ENCODE measurements at regions not wholly inside any gene's neighbourhood (a gene's known extent, or its start where the extent isn't known, plus 50 kb on each side); places are given as distances from the start of the nearest gene placed in this dataset.

- DNase-seq (ENCODE audit: low read depth, low spot score), result no peak
- SMC1A ChIA-PET (ENCODE audit: uncharacterized antibody, unreplicated experiment), result interaction anchor here (1.1 kb wide), 1 partner anchor 11 kb away, joined by 3 read pairs; no protein-coding TSS in a partner anchor
- Histone ChIP-seq H3K27me3 (replicated peaks in 1 of 2; ENCODE audit: control insufficient read depth in 2 of 2, insufficient read depth in 2 of 2, low read length in 1 of 2) (no peaks in the 10 kb centered on the region), H3K36me3 (ENCODE audit: control insufficient read depth in 2 of 2, insufficient read depth in 2 of 2, low read length in 1 of 2) (no peaks in the 10 kb centered on the region), H3K27ac (ENCODE audit: control insufficient read depth, insufficient read depth) (no peak overlapping the region), H2AFZ (ENCODE audit: control insufficient read depth, low read depth, low read length) (no peak overlapping the region), H3K9ac (ENCODE audit: control insufficient read depth, insufficient read depth, low read length) (no peak overlapping the region), H3K4me2 (ENCODE audit: control insufficient read depth, insufficient read depth) (no peak overlapping the region), H3K9me3 (replicated peaks; ENCODE audit: control insufficient read depth, insufficient read depth, low read length) (no peaks in the 10 kb centered on the region), H3K4me1 (ENCODE audit: control insufficient read depth, insufficient read depth, low read length) (no peaks in the 10 kb centered on the region), H3K4me3 (no peak overlapping the region), H4K20me1 (ENCODE audit: control insufficient read depth, insufficient read depth) (no peaks in the 10 kb centered on the region), H3K79me2 (ENCODE audit: control insufficient read depth, insufficient read depth, low read length) (no peaks in the 10 kb centered on the region)
- RAD21 ChIA-PET (ENCODE audit: unreplicated experiment), result no interaction called here
- BruUV-seq (replicated peaks), result no TSS peak
- FAIRE-seq, result no peak
- POLR2A ChIA-PET, result no interaction called here
- 17% methylated on average over 2 of the region's 2 CpGs for WGBS (ENCODE audit: insufficient coverage, insufficient replicate concordance, low lambda C conversion rate, missing lambda C conversion rate)
- in situ Hi-C loops (cut with MboI), result no loop called here
- intact Hi-C loops (cut with micrococcal nuclease; ENCODE audit: unreplicated experiment), result no loop called here
- no peak for ATAC-seq
- CTCF ChIA-PET, result no interaction called here
- TF ChIP-seq SPI1 (IDR thresholded peaks at IDR 0.05; ENCODE audit: borderline replicate concordance, insufficient read depth, low read depth, low read length) (no peak), TCF7 (IDR thresholded peaks at IDR 0.05; ENCODE audit: borderline replicate concordance) (no peak), CHD4 (IDR thresholded peaks at IDR 0.05) (no peak), STAT1 (conservative IDR thresholded peaks at IDR 0.05) (no peak), FOXM1 (IDR thresholded peaks at IDR 0.05; ENCODE audit: low read depth, low read length) (no peak), GATAD2B (conservative IDR thresholded peaks at IDR 0.05; ENCODE audit: low read depth) (no peak), ZNF622 (IDR thresholded peaks at IDR 0.05) (no peak), GABPA (IDR thresholded peaks at IDR 0.05; ENCODE audit: low read depth) (no peak), IRF5 (IDR thresholded peaks at IDR 0.05; ENCODE audit: borderline replicate concordance) (no peak), RBBP5 (conservative IDR thresholded peaks at IDR 0.05) (no peak), SREBF1 (IDR thresholded peaks at IDR 0.05; ENCODE audit: low read length) (no peak), ELK1 (IDR thresholded peaks at IDR 0.05; ENCODE audit: low read depth, low read length) (no peak), TCF3 (IDR thresholded peaks at IDR 0.05; ENCODE audit: borderline replicate concordance, insufficient read depth, low read depth, low read length) (no peak), POLR2AphosphoS5 (IDR thresholded peaks at IDR 0.05; ENCODE audit: low read length) (no peak), SRF (IDR thresholded peaks at IDR 0.05; ENCODE audit: low read depth in 2 of 2, low read length in 2 of 2) (no peak)
- TF ChIP-seq, protein P1, sequence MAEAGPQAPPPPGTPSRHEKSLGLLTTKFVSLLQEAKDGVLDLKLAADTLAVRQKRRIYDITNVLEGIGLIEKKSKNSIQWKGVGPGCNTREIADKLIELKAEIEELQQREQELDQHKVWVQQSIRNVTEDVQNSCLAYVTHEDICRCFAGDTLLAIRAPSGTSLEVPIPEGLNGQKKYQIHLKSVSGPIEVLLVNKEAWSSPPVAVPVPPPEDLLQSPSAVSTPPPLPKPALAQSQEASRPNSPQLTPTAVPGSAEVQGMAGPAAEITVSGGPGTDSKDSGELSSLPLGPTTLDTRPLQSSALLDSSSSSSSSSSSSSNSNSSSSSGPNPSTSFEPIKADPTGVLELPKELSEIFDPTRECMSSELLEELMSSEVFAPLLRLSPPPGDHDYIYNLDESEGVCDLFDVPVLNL (IDR thresholded peaks at IDR 0.05; ENCODE audit: low read depth, low read length), result no peak
- TF ChIP-seq, protein P2, sequence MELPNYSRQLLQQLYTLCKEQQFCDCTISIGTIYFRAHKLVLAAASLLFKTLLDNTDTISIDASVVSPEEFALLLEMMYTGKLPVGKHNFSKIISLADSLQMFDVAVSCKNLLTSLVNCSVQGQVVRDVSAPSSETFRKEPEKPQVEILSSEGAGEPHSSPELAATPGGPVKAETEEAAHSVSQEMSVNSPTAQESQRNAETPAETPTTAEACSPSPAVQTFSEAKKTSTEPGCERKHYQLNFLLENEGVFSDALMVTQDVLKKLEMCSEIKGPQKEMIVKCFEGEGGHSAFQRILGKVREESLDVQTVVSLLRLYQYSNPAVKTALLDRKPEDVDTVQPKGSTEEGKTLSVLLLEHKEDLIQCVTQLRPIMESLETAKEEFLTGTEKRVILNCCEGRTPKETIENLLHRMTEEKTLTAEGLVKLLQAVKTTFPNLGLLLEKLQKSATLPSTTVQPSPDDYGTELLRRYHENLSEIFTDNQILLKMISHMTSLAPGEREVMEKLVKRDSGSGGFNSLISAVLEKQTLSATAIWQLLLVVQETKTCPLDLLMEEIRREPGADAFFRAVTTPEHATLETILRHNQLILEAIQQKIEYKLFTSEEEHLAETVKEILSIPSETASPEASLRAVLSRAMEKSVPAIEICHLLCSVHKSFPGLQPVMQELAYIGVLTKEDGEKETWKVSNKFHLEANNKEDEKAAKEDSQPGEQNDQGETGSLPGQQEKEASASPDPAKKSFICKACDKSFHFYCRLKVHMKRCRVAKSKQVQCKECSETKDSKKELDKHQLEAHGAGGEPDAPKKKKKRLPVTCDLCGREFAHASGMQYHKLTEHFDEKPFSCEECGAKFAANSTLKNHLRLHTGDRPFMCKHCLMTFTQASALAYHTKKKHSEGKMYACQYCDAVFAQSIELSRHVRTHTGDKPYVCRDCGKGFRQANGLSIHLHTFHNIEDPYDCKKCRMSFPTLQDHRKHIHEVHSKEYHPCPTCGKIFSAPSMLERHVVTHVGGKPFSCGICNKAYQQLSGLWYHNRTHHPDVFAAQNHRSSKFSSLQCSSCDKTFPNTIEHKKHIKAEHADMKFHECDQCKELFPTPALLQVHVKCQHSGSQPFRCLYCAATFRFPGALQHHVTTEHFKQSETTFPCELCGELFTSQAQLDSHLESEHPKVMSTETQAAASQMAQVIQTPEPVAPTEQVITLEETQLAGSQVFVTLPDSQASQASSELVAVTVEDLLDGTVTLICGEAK (IDR thresholded peaks at IDR 0.05; ENCODE audit: borderline replicate concordance), result no peak
Observed at GRCh38 chr3:104990758-104991157, 376.0 kb upstream of the ALCAM start.
